ENCODE measurements at regions not wholly inside any gene's neighbourhood (a gene's known extent, or its start where the extent isn't known, plus 50 kb on each side); places are given as distances from the start of the nearest gene placed in this dataset.

DNA sequence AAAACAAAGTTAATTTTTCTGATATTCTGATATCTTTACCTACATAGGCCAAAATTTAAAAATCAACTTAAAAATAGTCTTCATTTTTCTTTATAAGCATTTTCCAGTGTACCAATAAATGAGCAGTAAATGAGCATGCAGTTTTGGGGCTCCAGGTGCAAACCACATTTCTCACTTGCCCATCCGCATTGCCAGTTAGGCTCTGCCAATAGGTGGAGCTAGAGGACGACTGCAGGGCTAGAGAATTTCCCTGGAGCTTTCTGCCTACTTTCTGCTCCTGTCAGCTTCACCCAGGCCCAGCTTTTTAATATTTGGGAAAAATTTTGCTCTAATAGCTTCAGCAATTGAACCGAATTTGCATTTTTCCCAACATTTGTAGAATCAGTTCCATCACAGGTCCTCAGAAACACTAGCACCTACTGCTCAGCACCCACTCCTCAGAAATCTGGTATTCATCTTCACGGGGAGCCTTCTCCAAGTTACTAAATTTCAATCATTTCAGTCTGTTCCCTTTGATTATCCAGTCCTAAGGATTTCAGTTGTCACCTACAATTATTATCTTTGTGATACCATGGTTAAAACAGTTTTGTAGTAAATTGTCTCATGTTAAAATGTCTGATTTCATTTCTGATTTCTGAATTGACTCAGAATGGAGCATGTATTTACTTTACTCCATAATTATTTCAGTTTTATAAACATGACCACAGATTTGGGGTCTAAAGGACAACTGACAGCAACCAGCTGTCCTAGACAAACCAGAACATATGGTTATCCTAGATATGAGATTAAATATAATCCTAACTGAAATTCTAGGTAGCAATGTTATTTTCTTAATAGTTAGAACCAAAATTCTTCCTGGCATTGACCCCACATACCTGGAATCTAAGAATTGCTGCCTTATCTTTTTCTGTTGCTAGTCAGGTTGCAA lies 104.6 kb upstream of the FAM174A start:
- Histone ChIP-seq H3K4me3 (no peak overlapping the region), H3K27ac (no peak overlapping the region), H3K27me3 (no peaks in the 10 kb centered on the region), H3K4me1 (no peaks in the 10 kb centered on the region), H3K9me3 (no peaks in the 10 kb centered on the region), H3K36me3 (no peaks in the 10 kb centered on the region)
- DNase-seq = no peak
- peak; percentile 84 for ATAC-seq
- intact Hi-C loops (cut with DNase I) = no loop called here
- TF ChIP-seq, protein P1, sequence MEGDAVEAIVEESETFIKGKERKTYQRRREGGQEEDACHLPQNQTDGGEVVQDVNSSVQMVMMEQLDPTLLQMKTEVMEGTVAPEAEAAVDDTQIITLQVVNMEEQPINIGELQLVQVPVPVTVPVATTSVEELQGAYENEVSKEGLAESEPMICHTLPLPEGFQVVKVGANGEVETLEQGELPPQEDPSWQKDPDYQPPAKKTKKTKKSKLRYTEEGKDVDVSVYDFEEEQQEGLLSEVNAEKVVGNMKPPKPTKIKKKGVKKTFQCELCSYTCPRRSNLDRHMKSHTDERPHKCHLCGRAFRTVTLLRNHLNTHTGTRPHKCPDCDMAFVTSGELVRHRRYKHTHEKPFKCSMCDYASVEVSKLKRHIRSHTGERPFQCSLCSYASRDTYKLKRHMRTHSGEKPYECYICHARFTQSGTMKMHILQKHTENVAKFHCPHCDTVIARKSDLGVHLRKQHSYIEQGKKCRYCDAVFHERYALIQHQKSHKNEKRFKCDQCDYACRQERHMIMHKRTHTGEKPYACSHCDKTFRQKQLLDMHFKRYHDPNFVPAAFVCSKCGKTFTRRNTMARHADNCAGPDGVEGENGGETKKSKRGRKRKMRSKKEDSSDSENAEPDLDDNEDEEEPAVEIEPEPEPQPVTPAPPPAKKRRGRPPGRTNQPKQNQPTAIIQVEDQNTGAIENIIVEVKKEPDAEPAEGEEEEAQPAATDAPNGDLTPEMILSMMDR (IDR thresholded peaks at IDR 0.05) = peak; percentile 88

DNA sequence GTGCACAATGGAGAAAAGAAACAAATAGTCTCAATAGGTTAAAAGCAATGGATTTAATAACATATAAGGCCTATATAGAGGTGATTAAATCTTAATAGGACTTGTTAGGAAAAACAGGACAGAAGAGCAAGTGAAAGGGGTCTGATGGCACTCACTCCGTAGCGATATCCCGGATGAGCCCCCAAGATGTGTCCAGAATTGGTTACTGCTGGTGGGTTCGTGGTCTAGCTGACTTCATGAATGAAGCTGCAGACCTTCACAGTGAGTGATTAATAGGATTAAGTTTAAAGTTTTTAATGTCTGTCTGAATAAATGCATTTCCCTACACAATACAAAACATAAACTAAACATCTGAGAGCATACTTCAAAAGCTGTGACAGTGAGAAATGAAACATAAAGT lies 110.4 kb upstream of the FAM174A start:
- DNase-seq = no peak
- no peak overlapping the region for H3K4me3 ChIP-seq
- ATAC-seq = no peak
- H3K36me3 ChIP-seq = no peaks in the 10 kb centered on the region
- H3K9me3 ChIP-seq = peaks cover 11% of the 10 kb centered on the region
- no peaks in the 10 kb centered on the region for H3K4me1 ChIP-seq
- TF ChIP-seq, protein P1 (IDR thresholded peaks at IDR 0.05) = no peak
- no peaks in the 10 kb centered on the region for H3K27me3 ChIP-seq
- intact Hi-C loops (cut with DNase I) = no loop called here
- no peak overlapping the region for H3K27ac ChIP-seq

DNA sequence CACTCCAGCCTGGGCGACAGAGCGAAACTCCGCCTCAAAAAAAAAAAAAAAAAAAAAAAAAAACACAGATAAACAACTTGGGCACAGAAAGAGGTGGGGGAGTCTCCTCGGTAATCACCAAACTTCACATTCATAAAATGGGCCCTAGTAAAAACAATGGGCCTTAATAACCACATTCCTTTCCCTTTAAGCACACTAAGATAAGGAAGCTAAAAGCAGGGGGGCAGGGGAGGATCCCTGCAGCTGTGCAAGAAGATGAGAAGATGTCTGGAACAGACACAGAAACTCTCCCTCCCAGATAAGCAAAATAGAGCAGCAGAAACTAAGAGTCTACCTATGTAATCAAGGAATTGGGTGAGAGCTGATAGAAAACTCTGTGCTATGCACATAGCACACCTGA lies 111.2 kb upstream of the FAM174A start:
- TF ChIP-seq, protein P1 (IDR thresholded peaks at IDR 0.05) = no peak
- DNase-seq = no peak
- no peaks in the 10 kb centered on the region for H3K27me3 ChIP-seq

DNA sequence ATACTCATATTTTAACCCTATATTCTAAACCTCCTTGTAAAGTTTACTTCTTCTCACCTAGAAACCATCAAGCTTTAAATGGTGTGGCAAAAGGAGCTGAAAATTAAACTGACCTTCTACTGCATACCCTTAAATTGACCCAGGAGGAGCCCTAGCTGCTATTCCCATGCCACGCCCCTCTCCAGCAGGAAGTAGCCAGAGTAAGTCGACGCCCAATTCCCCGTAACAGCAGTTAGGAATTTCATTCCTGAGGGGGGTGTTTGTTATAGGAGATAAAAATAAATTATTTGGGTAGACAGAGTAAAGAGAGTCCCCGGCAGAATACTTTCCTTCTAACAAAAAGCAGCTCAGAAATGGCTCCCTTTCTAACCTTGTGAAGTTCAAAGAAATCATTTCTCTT lies 111.8 kb upstream of the FAM174A start:
- peaks cover 11% of the 10 kb centered on the region for H3K9me3 ChIP-seq
- no peaks in the 10 kb centered on the region for H3K4me1 ChIP-seq
- TF ChIP-seq, protein P1 (IDR thresholded peaks at IDR 0.05) = no peak
- no peaks in the 10 kb centered on the region for H3K27me3 ChIP-seq
- H3K36me3 ChIP-seq = no peaks in the 10 kb centered on the region
- no peak for DNase-seq
- intact Hi-C loops (cut with DNase I) = no loop called here
- H3K27ac ChIP-seq = no peak overlapping the region
- no peak overlapping the region for H3K4me3 ChIP-seq
- ATAC-seq = no peak

More for the DNA sequence above, 111.2 kb upstream of the FAM174A start:
- no peak overlapping the region for H3K4me3 ChIP-seq
- H3K4me1 ChIP-seq = no peaks in the 10 kb centered on the region
- H3K9me3 ChIP-seq = peaks cover 11% of the 10 kb centered on the region
- intact Hi-C loops (cut with DNase I) = no loop called here
- no peak for ATAC-seq
- no peaks in the 10 kb centered on the region for H3K36me3 ChIP-seq
- H3K27ac ChIP-seq = no peak overlapping the region

DNA sequence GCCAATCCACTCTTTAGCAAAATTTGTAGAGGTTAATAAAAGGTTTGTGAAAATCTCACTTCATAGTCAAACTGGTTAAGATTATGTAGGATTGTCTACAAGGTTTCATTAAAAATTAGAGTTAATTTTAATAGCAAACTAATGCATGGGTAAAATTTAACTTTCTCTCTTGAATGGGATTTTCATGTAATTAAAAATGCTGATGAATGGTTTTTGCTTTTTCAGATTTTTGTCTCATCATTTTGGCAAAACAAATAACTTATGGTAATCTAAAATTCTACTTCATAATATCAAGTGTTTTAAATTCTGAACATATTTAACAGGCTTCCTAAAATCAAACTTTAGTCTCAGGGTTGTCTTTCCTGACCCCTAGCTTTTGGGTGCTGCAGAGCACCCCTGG lies 113.8 kb upstream of the FAM174A start:
- Histone ChIP-seq H3K27me3 (no peaks in the 10 kb centered on the region), H3K9me3 (peaks cover 11% of the 10 kb centered on the region), H3K4me1 (no peaks in the 10 kb centered on the region), H3K36me3 (no peaks in the 10 kb centered on the region), H3K4me3 (no peak overlapping the region), H3K27ac (no peak overlapping the region)
- intact Hi-C loops (cut with DNase I) = no loop called here
- ATAC-seq (no peak), DNase-seq (no peak)
- TF ChIP-seq, protein P1 (IDR thresholded peaks at IDR 0.05) = no peak
